ENCODE measurements at regions not wholly inside any gene's neighbourhood (a gene's known extent, or its start where the extent isn't known, plus 50 kb on each side); places are given as distances from the start of the nearest gene placed in this dataset.

DNA sequence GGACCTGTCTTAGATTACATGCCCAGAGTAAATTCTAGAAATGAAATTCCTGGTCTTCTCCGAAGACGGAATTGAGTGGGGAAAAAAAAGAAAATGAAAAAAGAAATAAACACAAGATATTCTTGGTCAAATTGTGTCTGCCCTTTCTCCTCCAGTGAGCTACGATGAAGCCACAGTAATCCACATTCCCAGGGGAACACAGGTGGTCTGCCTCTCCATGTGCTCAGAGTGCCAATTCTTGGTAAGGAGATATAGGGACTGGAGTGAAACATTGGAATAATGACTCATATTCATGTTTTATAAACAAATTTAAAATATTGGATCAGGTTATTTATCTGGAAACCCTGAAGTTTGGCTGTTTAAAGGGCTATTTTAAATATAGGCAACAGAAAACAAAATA lies 54.2 kb upstream of the MGST2 start:
- peaks cover 6 to 7% of the 10 kb centered on the region in 2 donors for H3K4me1 Mint-ChIP-seq (ENCODE audit: low read depth in 2 of 2)
- H3K36me3 Mint-ChIP-seq = peaks cover 3% of the 10 kb centered on the region
- DNase-seq (ENCODE audit: low spot score) (no peak), ATAC-seq (no peak)
- H3K9me3 Mint-ChIP-seq = peaks cover 3% of the 10 kb centered on the region
- H3K4me3 Mint-ChIP-seq = no peak overlapping the region
- H3K27ac Mint-ChIP-seq = no peak overlapping the region
- H3K27me3 Mint-ChIP-seq = peaks cover 11 to 25% of the 10 kb centered on the region in 2 donors

GRCh38 chr4:139609647-139610046 lies 53.6 kb upstream of the SETD7 start:
- H3K9me3 Mint-ChIP-seq = peaks cover 11% of the 10 kb centered on the region
- no peak overlapping the region for H3K27ac Mint-ChIP-seq
- H3K27me3 Mint-ChIP-seq = peaks cover 19 to 40% of the 10 kb centered on the region in 2 donors
- H3K36me3 Mint-ChIP-seq = peaks cover 12% of the 10 kb centered on the region
- H3K4me1 Mint-ChIP-seq (ENCODE audit: low read depth in 2 of 2) = peaks cover 14 to 17% of the 10 kb centered on the region in 2 donors
- ATAC-seq = no peak
- H3K4me3 Mint-ChIP-seq = no peak overlapping the region
- DNase-seq (ENCODE audit: low spot score) = no peak

- no peak overlapping the region for H3K4me3 Mint-ChIP-seq
- DNase-seq (ENCODE audit: low spot score) (no peak), ATAC-seq (no peak)
- H3K27me3 Mint-ChIP-seq = peaks cover 19 to 40% of the 10 kb centered on the region in 2 donors
- peaks cover 11% of the 10 kb centered on the region for H3K9me3 Mint-ChIP-seq
- H3K4me1 Mint-ChIP-seq (ENCODE audit: low read depth in 2 of 2) = peaks cover 14 to 17% of the 10 kb centered on the region in 2 donors
- H3K27ac Mint-ChIP-seq = no peak overlapping the region
- peaks cover 12% of the 10 kb centered on the region for H3K36me3 Mint-ChIP-seq
These were observed 51.6 kb upstream of the SETD7 start for GRCh38 chr4:139607502-139608060.

GRCh38 chr4:139606579-139607501 lies 50.8 kb upstream of the SETD7 start:
- DNase-seq (ENCODE audit: low spot score) (no peak), ATAC-seq (peak in 1 of 2 donors; percentile 56)
- Mint-ChIP-seq H3K36me3 (peaks cover 12% of the 10 kb centered on the region), H3K4me3 (peak overlapping the region; percentile 61), H3K4me1 (ENCODE audit: low read depth in 2 of 2) (peaks cover 14 to 17% of the 10 kb centered on the region in 2 donors), H3K27me3 (peaks cover 19 to 40% of the 10 kb centered on the region in 2 donors), H3K9me3 (peaks cover 11% of the 10 kb centered on the region), H3K27ac (peak overlapping the region; percentile 2 to 87)

GRCh38 chr4:139606103-139606502 lies 50.1 kb upstream of the SETD7 start:
- Mint-ChIP-seq H3K27me3 (peaks cover 19 to 40% of the 10 kb centered on the region in 2 donors), H3K36me3 (peaks cover 12% of the 10 kb centered on the region), H3K4me3 (peak overlapping the region; percentile 61), H3K27ac (peak overlapping the region; percentile 2 to 87), H3K4me1 (ENCODE audit: low read depth in 2 of 2) (peaks cover 14 to 17% of the 10 kb centered on the region in 2 donors), H3K9me3 (peaks cover 11% of the 10 kb centered on the region)
- DNase-seq (ENCODE audit: low spot score) (no peak), ATAC-seq (no peak)

Measured in natural killer cell treated with Interleukin-12 subunit alpha and Interleukin-12 subunit beta and Interleukin-15 and Interleukin-18, amount 100 ng/mL, for 72 hours (primary cell).